SU-DHL-6 (cell line): ENCODE measurements at regions not wholly inside any gene's neighbourhood (a gene's known extent, or its start where the extent isn't known, plus 50 kb on each side); places are given as distances from the start of the nearest gene placed in this dataset.
"Not testable (repeated sequence)": the region's sequence is repeated elsewhere in the genome, so short reads cannot be mapped to it uniquely, and the experiment has no call there.

ENCODE experiments used
- H2AFZ ChIP-seq: fragments of 200-600 bp; sonication (generic); 2 replicates; pipeline ENCODE4 v1.6.1; 2014; ENCODE audit warnings: low read depth, mild to moderate bottlenecking, moderate library complexity, mixed read lengths, antibody characterized with exemption, low read length; ENCODE audit not compliant: severe bottlenecking
- H3F3A ChIP-seq: fragments of 200-600 bp; shearing (Covaris generic); 2 replicates; pipeline ENCODE4 v1.6.0; 2016; ENCODE audit warnings: antibody characterized with exemption, mild to moderate bottlenecking; ENCODE audit not compliant: insufficient read depth
- H3K27ac ChIP-seq: fragments of 200-600 bp; sonication (generic); 2 replicates; pipeline ENCODE4 v1.5.1; 2016; ENCODE audit warnings: low read depth, mild to moderate bottlenecking, low read length, moderate library complexity, mixed read lengths
- H3K27me3 ChIP-seq: fragments of 200-600 bp; sonication (generic), shearing (Covaris generic); 2 replicates; pipeline ENCODE4 v1.6.0; 2014; ENCODE audit warnings: mild to moderate bottlenecking, low read length
- H3K36me3 ChIP-seq: fragments of 200-600 bp; sonication (generic); 2 replicates; pipeline ENCODE4 v1.6.1; 2014; ENCODE audit warnings: mild to moderate bottlenecking, low read length, mixed read lengths
- H3K4me2 ChIP-seq: fragments of 300-600, 200-600 bp; shearing (Covaris generic), sonication (generic); 2 replicates; pipeline ENCODE4 v1.6.0; 2014; ENCODE audit warnings: low read length, low read depth, mild to moderate bottlenecking; ENCODE audit not compliant: poor library complexity, severe bottlenecking
- H3K4me3 ChIP-seq: fragments of 200-600 bp; sonication (generic); 2 replicates; pipeline ENCODE4 v1.5.1; 2014; ENCODE audit warnings: antibody characterized with exemption, low read length, mild to moderate bottlenecking, mixed read lengths; ENCODE audit not compliant: insufficient read depth, poor library complexity, severe bottlenecking
- H3K79me2 ChIP-seq: fragments of 200-600 bp; sonication (generic); 2 replicates; pipeline ENCODE4 v1.6.1; 2014; ENCODE audit warnings: mild to moderate bottlenecking, low read length, moderate library complexity; ENCODE audit not compliant: insufficient read depth
- H3K9ac ChIP-seq: fragments of 200-600 bp; sonication (generic); 2 replicates; pipeline ENCODE4 v1.7.0; 2014; ENCODE audit warnings: mild to moderate bottlenecking, low read length
- H3K9me2 ChIP-seq: fragments of 200-600 bp; sonication (generic); replicated peaks from 2 replicates; pipeline ENCODE4 v1.6.1; 2014; ENCODE audit warnings: low read length; ENCODE audit not compliant: insufficient read depth
- H3K9me3 ChIP-seq: fragments of 200-600 bp; sonication (generic); 2 replicates; pipeline ENCODE4 v1.6.1; 2014; ENCODE audit warnings: low read length, mixed read lengths; ENCODE audit not compliant: insufficient read depth
- H4K20me1 ChIP-seq: fragments of 200-600 bp; sonication (generic); 2 replicates; pipeline ENCODE4 v1.6.1; 2014; ENCODE audit warnings: low read depth, mild to moderate bottlenecking, antibody characterized with exemption, low read length, moderate library complexity, mixed read lengths
- EZH2phosphoT487 ChIP-seq: fragments of 200-600 bp; sonication (generic), shearing (Covaris generic); conservative IDR thresholded peaks from 2 replicates; pipeline ENCODE4 v1.6.1; 2018; ENCODE audit warnings: mild to moderate bottlenecking, antibody characterized with exemption, low read length, moderate library complexity, mixed read lengths
- TF ChIP-seq, protein P1 (sequence below): fragments of 200-600 bp; sonication (generic); IDR thresholded peaks from one replicate; pipeline ENCODE4 v1.5.1; 2017; ENCODE audit warnings: antibody characterized with exemption, mild to moderate bottlenecking, low read length, moderate library complexity; ENCODE audit not compliant: insufficient read depth, poor library complexity, severe bottlenecking

DNA sequence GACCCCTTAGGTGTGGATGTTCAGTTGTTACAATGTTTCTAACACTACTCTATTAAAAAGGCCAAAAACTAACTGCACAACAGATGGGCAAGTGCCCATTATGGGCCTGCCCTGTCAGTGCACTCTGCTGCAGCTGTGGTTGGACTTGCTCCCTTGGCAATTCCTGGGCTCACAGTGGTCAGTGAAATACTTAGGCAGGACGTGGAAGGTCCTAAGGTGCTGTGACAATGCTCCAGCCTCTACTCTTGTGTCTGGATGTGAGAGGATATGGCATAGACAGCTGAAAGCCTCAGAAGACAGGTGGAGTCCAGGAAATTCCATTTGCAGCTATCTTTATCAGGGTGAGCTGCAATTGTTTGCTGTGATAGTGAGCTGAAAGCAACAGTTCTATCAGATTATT is 136.5 kb upstream of the OLIG3 start:
- Histone ChIP-seq H3K79me2 (no peaks in the 10 kb centered on the region), H3K4me3 (no peak overlapping the region), H3F3A (no peaks in the 10 kb centered on the region), H3K27ac (no peak overlapping the region), H3K36me3 (no peaks in the 10 kb centered on the region), H3K9me2 (no peaks in the 10 kb centered on the region), H3K9me3 (no peaks in the 10 kb centered on the region), H3K4me2 (no peak overlapping the region), H2AFZ (no peak overlapping the region), H4K20me1 (no peaks in the 10 kb centered on the region), H3K27me3 (no peaks in the 10 kb centered on the region), H3K9ac (no peak overlapping the region)
- no peak for TF ChIP-seq EZH2phosphoT487
- TF ChIP-seq, protein P1, sequence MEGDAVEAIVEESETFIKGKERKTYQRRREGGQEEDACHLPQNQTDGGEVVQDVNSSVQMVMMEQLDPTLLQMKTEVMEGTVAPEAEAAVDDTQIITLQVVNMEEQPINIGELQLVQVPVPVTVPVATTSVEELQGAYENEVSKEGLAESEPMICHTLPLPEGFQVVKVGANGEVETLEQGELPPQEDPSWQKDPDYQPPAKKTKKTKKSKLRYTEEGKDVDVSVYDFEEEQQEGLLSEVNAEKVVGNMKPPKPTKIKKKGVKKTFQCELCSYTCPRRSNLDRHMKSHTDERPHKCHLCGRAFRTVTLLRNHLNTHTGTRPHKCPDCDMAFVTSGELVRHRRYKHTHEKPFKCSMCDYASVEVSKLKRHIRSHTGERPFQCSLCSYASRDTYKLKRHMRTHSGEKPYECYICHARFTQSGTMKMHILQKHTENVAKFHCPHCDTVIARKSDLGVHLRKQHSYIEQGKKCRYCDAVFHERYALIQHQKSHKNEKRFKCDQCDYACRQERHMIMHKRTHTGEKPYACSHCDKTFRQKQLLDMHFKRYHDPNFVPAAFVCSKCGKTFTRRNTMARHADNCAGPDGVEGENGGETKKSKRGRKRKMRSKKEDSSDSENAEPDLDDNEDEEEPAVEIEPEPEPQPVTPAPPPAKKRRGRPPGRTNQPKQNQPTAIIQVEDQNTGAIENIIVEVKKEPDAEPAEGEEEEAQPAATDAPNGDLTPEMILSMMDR = no peak

DNA sequence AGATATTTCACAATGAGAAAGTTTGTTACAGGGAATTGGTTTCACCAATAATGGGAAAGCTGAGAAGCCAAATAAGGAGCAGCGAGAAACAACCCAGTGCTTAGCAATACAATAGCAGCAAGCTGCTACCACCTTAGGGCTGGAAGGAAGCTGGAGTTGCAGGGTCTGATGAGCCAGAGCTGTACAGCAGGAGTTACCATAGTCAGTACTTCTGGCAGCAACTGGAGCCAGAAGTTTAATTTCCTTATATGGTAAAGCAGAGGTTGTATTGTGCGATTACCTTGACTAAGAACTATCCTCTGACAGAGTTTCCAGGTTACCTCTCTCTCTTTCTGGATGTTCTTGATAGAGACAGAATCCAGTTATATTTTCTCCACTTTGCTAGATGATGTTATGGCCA is 137.1 kb upstream of the OLIG3 start:
- Histone ChIP-seq H3K27ac (no peak overlapping the region), H3K27me3 (no peaks in the 10 kb centered on the region)
- no peak for TF ChIP-seq EZH2phosphoT487
- TF ChIP-seq, protein P1 = no peak

DNA sequence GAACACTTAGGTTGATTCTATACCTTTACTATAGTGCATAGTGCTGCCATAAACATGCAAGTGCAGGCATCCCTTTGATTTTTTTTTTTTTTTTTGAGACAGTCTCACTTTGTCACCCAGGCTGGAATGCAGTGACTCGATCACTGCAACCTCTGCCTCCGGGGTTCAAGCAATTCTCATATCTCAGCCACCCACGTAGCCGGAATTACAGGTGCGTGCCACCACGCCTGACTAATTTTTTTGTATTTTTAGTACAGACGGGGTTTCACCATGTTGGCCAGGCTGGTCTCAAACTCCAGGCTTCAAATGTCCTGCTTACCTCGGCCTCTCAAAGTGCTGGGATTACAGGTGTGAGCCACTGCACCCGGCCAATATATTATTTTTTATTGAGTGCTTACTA is 140.0 kb upstream of the OLIG3 start:
- not testable (repeated sequence) for H3K4me2 ChIP-seq, H3K79me2 ChIP-seq

More for the DNA sequence above, 137.1 kb upstream of the OLIG3 start:
- H4K20me1 ChIP-seq = no peaks in the 10 kb centered on the region
- no peaks in the 10 kb centered on the region for H3F3A ChIP-seq
- H3K36me3 ChIP-seq = no peaks in the 10 kb centered on the region
- no peaks in the 10 kb centered on the region for H3K79me2 ChIP-seq
- no peak overlapping the region for H3K9ac ChIP-seq
- H3K4me3 ChIP-seq = no peak overlapping the region
- no peaks in the 10 kb centered on the region for H3K9me3 ChIP-seq
- H2AFZ ChIP-seq = no peak overlapping the region
- no peaks in the 10 kb centered on the region for H3K9me2 ChIP-seq
- H3K4me2 ChIP-seq = no peak overlapping the region

DNA sequence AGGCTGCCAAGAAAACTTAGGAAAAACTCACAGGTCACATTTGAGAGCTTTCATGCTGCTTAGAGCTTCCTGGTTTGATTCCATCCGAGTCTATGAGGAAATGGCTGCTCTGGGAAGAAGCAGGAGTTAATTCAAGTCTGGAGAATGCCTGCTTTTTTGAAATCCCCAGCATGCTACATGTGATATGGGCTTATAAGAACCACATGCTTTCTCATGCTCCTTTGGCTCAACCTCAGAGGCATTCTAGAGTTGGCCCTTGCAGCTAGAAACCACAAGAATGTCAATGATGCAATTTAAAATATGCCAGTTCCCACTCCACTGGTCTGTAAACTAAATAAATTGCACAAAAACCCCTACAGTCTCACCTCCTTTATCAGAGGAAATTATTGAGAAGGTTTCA is 142.9 kb upstream of the OLIG3 start:
- Histone ChIP-seq H3K4me3 (no peak overlapping the region), H3K27ac (no peak overlapping the region), H3K9me2 (no peaks in the 10 kb centered on the region), H3K4me2 (no peak overlapping the region), H3K9ac (no peak overlapping the region), H3K36me3 (no peaks in the 10 kb centered on the region), H3K79me2 (no peaks in the 10 kb centered on the region), H3F3A (no peaks in the 10 kb centered on the region), H3K9me3 (no peaks in the 10 kb centered on the region), H4K20me1 (no peaks in the 10 kb centered on the region), H3K27me3 (no peaks in the 10 kb centered on the region), H2AFZ (no peak overlapping the region)
- TF ChIP-seq, protein P1 = no peak
- no peak for TF ChIP-seq EZH2phosphoT487

More for the DNA sequence above, 140.0 kb upstream of the OLIG3 start:
- not testable (repeated sequence) for H3F3A ChIP-seq, H3K27me3 ChIP-seq, H3K27ac ChIP-seq, H2AFZ ChIP-seq, H3K36me3 ChIP-seq, H3K9me2 ChIP-seq, H3K9me3 ChIP-seq, H3K4me3 ChIP-seq, H3K9ac ChIP-seq, H4K20me1 ChIP-seq
